HEK293T (cell line): ENCODE measurements at regions not wholly inside any gene's neighbourhood (a gene's known extent, or its start where the extent isn't known, plus 50 kb on each side); places are given as distances from the start of the nearest gene placed in this dataset.
A peak's percentile ranks its signal among the peaks of the same experiment; 100 is the strongest.

Experiments
- CTCF ChIA-PET: fragments of 350-600 bp; formaldehyde crosslinking; extraction: SDS; loops from one replicate; lab custom pipeline; 2021; ENCODE audit warnings: antibody characterized with exemption, inconsistent platforms; lab: Yijun Ruan, JAX
- POLR2A ChIA-PET: fragments of 350-600 bp; formaldehyde crosslinking; extraction: SDS; loops from one replicate; lab custom pipeline; 2020; ENCODE audit warnings: antibody characterized with exemption, inconsistent platforms; lab: Yijun Ruan, JAX
- DNase-seq: peaks from one replicate; pipeline ENCODE4 v3.0.0; 2012; ENCODE audit warnings: mixed read lengths; ENCODE audit errors: extremely low spot score
- ARNT ChIP-seq: fragments of 450-650 bp; IDR thresholded peaks from 2 replicates; pipeline ENCODE4 v1.6.1; 2017; ENCODE audit warnings: mild to moderate bottlenecking
- BHLHE40 ChIP-seq: fragments of 450-650 bp; IDR thresholded peaks from 2 replicates; pipeline ENCODE4 v1.6.1; 2016; ENCODE audit warnings: mild to moderate bottlenecking, moderate library complexity, borderline replicate concordance
- CTBP1 ChIP-seq: fragments of 450-650 bp; IDR thresholded peaks from 2 replicates; pipeline ENCODE4 v1.6.1; 2016; ENCODE audit warnings: borderline replicate concordance
- ELF4 ChIP-seq: fragments of 450-650 bp; IDR thresholded peaks from 2 replicates; pipeline ENCODE4 v1.6.1; 2017; ENCODE audit warnings: antibody characterized with exemption
- FOXA1 ChIP-seq: fragments of 450-650 bp; IDR thresholded peaks from 2 replicates; pipeline ENCODE4 v1.6.1; 2016; ENCODE audit warnings: mild to moderate bottlenecking
- FOXK2 ChIP-seq: fragments of 450-650 bp; IDR thresholded peaks from 2 replicates; pipeline ENCODE4 v1.6.1; 2016; ENCODE audit warnings: mild to moderate bottlenecking
- FOXM1 ChIP-seq: fragments of 450-650 bp; IDR thresholded peaks from 2 replicates; pipeline ENCODE4 v1.6.1; 2017; ENCODE audit warnings: mild to moderate bottlenecking, borderline replicate concordance
- HDGF ChIP-seq: fragments of 450-650 bp; IDR thresholded peaks from 2 replicates; pipeline ENCODE4 v1.6.1; 2017; ENCODE audit warnings: antibody characterized with exemption, borderline replicate concordance
- L3MBTL2 ChIP-seq: fragments of 450-650 bp; conservative IDR thresholded peaks from 2 replicates; pipeline ENCODE4 v1.6.1; 2016; ENCODE audit warnings: mild to moderate bottlenecking
- LEF1 ChIP-seq: fragments of 450-650 bp; IDR thresholded peaks from 2 replicates; pipeline ENCODE4 v1.6.1; 2017; ENCODE audit warnings: mild to moderate bottlenecking, borderline replicate concordance
- NFRKB ChIP-seq: fragments of 450-650 bp; IDR thresholded peaks from 2 replicates; pipeline ENCODE4 v1.6.1; 2016; ENCODE audit warnings: mild to moderate bottlenecking, moderate library complexity
- PKNOX1 ChIP-seq: fragments of 450-650 bp; IDR thresholded peaks from 2 replicates; pipeline ENCODE4 v1.6.1; 2016
- SP1 ChIP-seq: fragments of 450-650 bp; IDR thresholded peaks from 2 replicates; pipeline ENCODE4 v1.6.1; 2017
- SUZ12 ChIP-seq: fragments of 450-650 bp; IDR thresholded peaks from 2 replicates; pipeline ENCODE4 v1.6.1; 2016; ENCODE audit warnings: mild to moderate bottlenecking
- TARDBP ChIP-seq: fragments of 450-650 bp; IDR thresholded peaks from 2 replicates; pipeline ENCODE4 v1.6.1; 2016
- ZNF384 ChIP-seq: fragments of 450-650 bp; IDR thresholded peaks from 2 replicates; pipeline ENCODE4 v1.6.1; 2016

GRCh38 chr4:181536811-181537434 lies 706.3 kb upstream of the TENM3 start:
- CTCF ChIA-PET, result interaction anchor here (1.2 to 2.4 kb wide), 2 partner anchors 8 to 12 kb away, joined by 5 to 19 read pairs; no protein-coding TSS in a partner anchor
- TF ChIP-seq ZNF384 (peak; percentile 54; the same call in 1 of the 2 replicates), HDGF (no peak)

GRCh38 chr4:181538431-181538830 lies 704.8 kb upstream of the TENM3 start:
- no peak for TF ChIP-seq SUZ12
- no peak for DNase-seq
- POLR2A ChIA-PET, result no interaction called here
- CTCF ChIA-PET, result interaction anchor here (2.4 kb wide), 1 partner anchor 10 kb away, joined by 19 read pairs; no protein-coding TSS in a partner anchor

More at GRCh38 chr4:181536811-181537434, 706.3 kb upstream of the TENM3 start:
- no peak for DNase-seq
- POLR2A ChIA-PET, result interaction anchor here (0.7 kb wide), 1 partner anchor 1395 kb away, joined by 3 read pairs; no protein-coding TSS in a partner anchor

GRCh38 chr4:181541396-181541795 lies 701.8 kb upstream of the TENM3 start:
- TF ChIP-seq L3MBTL2 (no peak), CTBP1 (no peak), PKNOX1 (no peak), ZNF384 (no peak), SUZ12 (no peak), ELF4 (no peak)
- POLR2A ChIA-PET, result no interaction called here
- no peak for DNase-seq
- CTCF ChIA-PET, result interaction anchor here (1.1 kb wide), 1 partner anchor 12 kb away, joined by 3 read pairs; no protein-coding TSS in a partner anchor

- ChIA-PET POLR2A (no interaction called here), CTCF (no interaction called here)
- TF ChIP-seq ARNT, result no peak
- no peak for TF ChIP-seq FOXK2
- TF ChIP-seq HDGF, result no peak
- no peak for TF ChIP-seq FOXA1
- TF ChIP-seq NFRKB, result no peak
- TF ChIP-seq SUZ12, result no peak
- TF ChIP-seq ZNF384, result no peak
- TF ChIP-seq ELF4, result no peak
- TF ChIP-seq PKNOX1, result no peak
- no peak for TF ChIP-seq L3MBTL2
- no peak for TF ChIP-seq FOXM1
- no peak for TF ChIP-seq BHLHE40
- no peak for TF ChIP-seq TARDBP
- TF ChIP-seq LEF1, result no peak
- no peak for DNase-seq
Observed at GRCh38 chr4:181548873-181549575, 694.2 kb upstream of the TENM3 start.

- ChIA-PET CTCF (no interaction called here), POLR2A (no interaction called here)
- TF ChIP-seq FOXA1, result no peak
Observed at GRCh38 chr4:181549576-181550188, 693.5 kb upstream of the TENM3 start.

GRCh38 chr4:181550381-181550780 lies 692.8 kb upstream of the TENM3 start:
- no peak for DNase-seq
- POLR2A ChIA-PET, result no interaction called here
- TF ChIP-seq FOXA1, result no peak
- no peak for TF ChIP-seq HDGF
- TF ChIP-seq ZNF384, result no peak
- TF ChIP-seq CTBP1, result no peak
- no peak for TF ChIP-seq TARDBP
- TF ChIP-seq FOXK2, result no peak
- no peak for TF ChIP-seq SUZ12
- no peak for TF ChIP-seq L3MBTL2
- no peak for TF ChIP-seq FOXM1
- no peak for TF ChIP-seq PKNOX1
- no peak for TF ChIP-seq ELF4
- TF ChIP-seq LEF1, result no peak
- TF ChIP-seq BHLHE40, result no peak
- no peak for TF ChIP-seq SP1
- CTCF ChIA-PET, result no interaction called here

More at GRCh38 chr4:181549576-181550188, 693.5 kb upstream of the TENM3 start:
- no peak for DNase-seq
